H9 (cell line): ENCODE measurements at regions not wholly inside any gene's neighbourhood (a gene's known extent, or its start where the extent isn't known, plus 50 kb on each side); places are given as distances from the start of the nearest gene placed in this dataset.

Source experiments
- DNase-seq: peaks from one replicate; pipeline ENCODE4 v3.0.0-alpha.2; 2017
- H2AFZ ChIP-seq: one replicate; pipeline ENCODE4 v1.6.1; 2013; ENCODE audit warnings: mild to moderate bottlenecking, low read length, control low read depth, moderate library complexity
- H2AK5ac ChIP-seq: 2 replicates; pipeline ENCODE4 v1.6.1; 2013; ENCODE audit warnings: low read length, control low read depth, mixed read lengths; ENCODE audit not compliant: insufficient read length
- H2BK120ac ChIP-seq: one replicate; pipeline ENCODE4 v1.6.1; 2013; ENCODE audit warnings: low read depth, mild to moderate bottlenecking, low read length, control low read depth, inconsistent platforms; ENCODE audit not compliant: poor library complexity, severe bottlenecking
- H2BK12ac ChIP-seq: 2 replicates; pipeline ENCODE4 v1.6.1; 2013; ENCODE audit warnings: low read length, control low read depth, mixed read lengths, low read depth; ENCODE audit not compliant: insufficient read length
- H2BK15ac ChIP-seq: 2 replicates; pipeline ENCODE4 v1.6.1; 2013; ENCODE audit warnings: low read depth, low read length, control low read depth
- H2BK20ac ChIP-seq: one replicate; pipeline ENCODE4 v1.6.1; 2013; ENCODE audit warnings: low read depth, mild to moderate bottlenecking, low read length, control low read depth, inconsistent platforms; ENCODE audit not compliant: poor library complexity, severe bottlenecking
- H2BK5ac ChIP-seq: 2 replicates; pipeline ENCODE4 v1.6.1; 2013; ENCODE audit warnings: low read length, control low read depth, mixed read lengths; ENCODE audit not compliant: insufficient read length
- H3K14ac ChIP-seq: 2 replicates; pipeline ENCODE4 v1.6.1; 2013; ENCODE audit warnings: low read length, control low read depth; ENCODE audit not compliant: insufficient read depth
- H3K18ac ChIP-seq: 2 replicates; pipeline ENCODE4 v1.6.1; 2013; ENCODE audit warnings: low read depth, mild to moderate bottlenecking, mixed read lengths, low read length, control low read depth; ENCODE audit not compliant: insufficient read length
- H3K23ac ChIP-seq: 2 replicates; pipeline ENCODE4 v1.6.1; 2013; ENCODE audit warnings: low read length, control low read depth, mixed read lengths, low read depth; ENCODE audit not compliant: insufficient read length
- H3K23me2 ChIP-seq: 2 replicates; pipeline ENCODE4 v1.6.1; 2013; ENCODE audit warnings: low read depth, mild to moderate bottlenecking, mixed read lengths, low read length, control low read depth; ENCODE audit not compliant: insufficient read length, poor library complexity, severe bottlenecking
- H3K27ac ChIP-seq: 2 replicates; pipeline ENCODE4 v1.5.1; 2013; ENCODE audit warnings: low read length, control low read depth, mixed read lengths, low read depth; ENCODE audit not compliant: insufficient read length
- H3K27me3 ChIP-seq: 2 replicates; pipeline ENCODE4 v1.6.1; 2013; ENCODE audit warnings: low read length, control low read depth, inconsistent platforms; ENCODE audit not compliant: insufficient read depth
- H3K4ac ChIP-seq: 2 replicates; pipeline ENCODE4 v1.6.1; 2013; ENCODE audit warnings: low read depth, mild to moderate bottlenecking, control low read depth, inconsistent platforms, low read length, moderate library complexity
- H3K4me1 ChIP-seq: 2 replicates; pipeline ENCODE4 v1.6.1; 2013; ENCODE audit warnings: low read length, control low read depth, inconsistent platforms; ENCODE audit not compliant: insufficient read depth
- H3K4me2 ChIP-seq: 2 replicates; pipeline ENCODE4 v1.6.1; 2013; ENCODE audit warnings: low read length, control low read depth, mixed read lengths; ENCODE audit not compliant: insufficient read length, insufficient read depth
- H3K56ac ChIP-seq: 2 replicates; pipeline ENCODE4 v1.6.1; 2013; ENCODE audit warnings: low read depth, mild to moderate bottlenecking, mixed read lengths, low read length, control low read depth; ENCODE audit not compliant: insufficient read length
- H3K79me1 ChIP-seq: 2 replicates; pipeline ENCODE4 v1.6.1; 2013; ENCODE audit warnings: low read depth, mild to moderate bottlenecking, moderate library complexity, low read length, control low read depth, inconsistent platforms; ENCODE audit not compliant: insufficient read depth, poor library complexity, severe bottlenecking
- H3K79me2 ChIP-seq: 2 replicates; pipeline ENCODE4 v1.6.1; 2013; ENCODE audit warnings: low read length, control low read depth, inconsistent platforms; ENCODE audit not compliant: insufficient read depth
- H3K9ac ChIP-seq: 2 replicates; pipeline ENCODE4 v1.6.1; 2013; ENCODE audit warnings: low read length, control low read depth, mixed read lengths; ENCODE audit not compliant: insufficient read length; ENCODE audit errors: extremely low read depth
- H3K9me3 ChIP-seq: one replicate; pipeline ENCODE4 v1.6.1; 2013; ENCODE audit warnings: low read depth, low read length, inconsistent platforms; ENCODE audit not compliant: control insufficient read depth
- H3T11ph ChIP-seq: one replicate; pipeline ENCODE4 v1.6.1; 2013; ENCODE audit warnings: mild to moderate bottlenecking, low read length, control low read depth, inconsistent platforms
- H4K20me1 ChIP-seq: one replicate; pipeline ENCODE4 v1.6.1; 2013; ENCODE audit not compliant: control insufficient read depth, insufficient read length, insufficient read depth
- H4K5ac ChIP-seq: 2 replicates; pipeline ENCODE4 v1.6.1; 2013; ENCODE audit warnings: low read depth, mild to moderate bottlenecking, mixed read lengths, low read length, control low read depth; ENCODE audit not compliant: insufficient read length
- H4K8ac ChIP-seq: replicated peaks from 2 replicates; pipeline ENCODE4 v1.6.1; 2013; ENCODE audit warnings: low read length, control low read depth, mixed read lengths, low read depth; ENCODE audit not compliant: insufficient read length
- H4K91ac ChIP-seq: 2 replicates; pipeline ENCODE4 v1.6.1; 2013; ENCODE audit warnings: low read depth, mild to moderate bottlenecking, moderate library complexity, mixed read lengths, low read length, control low read depth; ENCODE audit not compliant: insufficient read length
- H3K27ac Mint-ChIP-seq, 3 experiments: 2 replicates in 2 of 3; 3 replicates in 1 of 3; pipeline ENCODE4 v1.8.0; 2020 to 2021; ENCODE audit warnings: mixed read lengths in 3 of 3, mild to moderate bottlenecking in 1 of 3, moderate library complexity in 1 of 3
- H3K27me3 Mint-ChIP-seq: 2 replicates; pipeline ENCODE4 v1.8.0; 2021; ENCODE audit warnings: low read depth, mild to moderate bottlenecking, moderate library complexity, mixed read lengths
- H3K36me3 Mint-ChIP-seq, 3 experiments: 2 replicates in 2 of 3; 3 replicates in 1 of 3; pipeline ENCODE4 v1.8.0; 2020 to 2021; ENCODE audit warnings: low read depth in 3 of 3, mixed read lengths in 3 of 3; ENCODE audit not compliant: insufficient read depth in 1 of 3
- H3K4me1 Mint-ChIP-seq, 2 experiments: 2 replicates each; pipeline ENCODE4 v1.8.0; 2020; ENCODE audit warnings: mixed read lengths in 2 of 2
- H3K4me3 Mint-ChIP-seq, 2 experiments: 2 replicates in 1 of 2; 3 replicates in 1 of 2; pipeline ENCODE4 v1.8.0; 2020 to 2021; ENCODE audit warnings: mild to moderate bottlenecking in 2 of 2, mixed read lengths in 2 of 2, moderate library complexity in 1 of 2
- H3K9me3 Mint-ChIP-seq, 2 experiments: 2 replicates in 1 of 2; 3 replicates in 1 of 2; pipeline ENCODE4 v1.8.0; 2020; ENCODE audit warnings: mild to moderate bottlenecking in 2 of 2, mixed read lengths in 2 of 2, moderate library complexity in 1 of 2
- CTCF ChIP-seq: fragments of 200-600 bp; sonication (generic); conservative IDR thresholded peaks from 3 replicates; pipeline ENCODE4 v1.8.0; 2021; ENCODE audit warnings: antibody characterized with exemption, mild to moderate bottlenecking
- WGBS: extraction: QIAGEN DNeasy Blood & Tissue Kit; methylation state at CpG from one replicate; pipeline ENCODE4 v1.1.7; 2013; ENCODE audit warnings: missing lambda C conversion rate, low lambda C conversion rate, mixed read lengths; ENCODE audit not compliant: insufficient read length; ENCODE audit errors: extremely low coverage; 5-methylcytosine and 5-hydroxymethylcytosine counted together

GRCh38 chr3:5739299-5739935 is 551.9 kb downstream of the EDEM1 start:
- H3K4me3 Mint-ChIP-seq, result no peak overlapping the region
- H3K14ac ChIP-seq, result no peak overlapping the region
- H3K27me3 ChIP-seq, result no peaks in the 10 kb centered on the region
- H3T11ph ChIP-seq, result no peak overlapping the region
- H3K23ac ChIP-seq, result no peak overlapping the region
- peaks cover 0 to 3% of the 10 kb centered on the region in 2 experiments; a peak in 2 of 4 replicates for H3K4me1 Mint-ChIP-seq
- H2BK12ac ChIP-seq, result no peak overlapping the region
- no peaks in the 10 kb centered on the region for H3K4me1 ChIP-seq
- H2BK5ac ChIP-seq, result no peak overlapping the region
- H3K18ac ChIP-seq, result no peak overlapping the region
- no CpG with 5 or more reads among the region's 3 CpGs for WGBS
- H3K4me2 ChIP-seq, result no peak overlapping the region
- no peak for DNase-seq
- H3K79me1 ChIP-seq, result no peaks in the 10 kb centered on the region
- H3K9me3 Mint-ChIP-seq, result no peaks in the 10 kb centered on the region; a peak in 1 of 5 replicates
- H4K20me1 ChIP-seq, result no peaks in the 10 kb centered on the region
- H2AFZ ChIP-seq, result no peak overlapping the region
- H3K27ac Mint-ChIP-seq, result no peak overlapping the region
- H3K79me2 ChIP-seq, result no peaks in the 10 kb centered on the region
- H3K9me3 ChIP-seq, result no peaks in the 10 kb centered on the region
- no peak overlapping the region for H3K9ac ChIP-seq
- H3K27ac ChIP-seq, result no peak overlapping the region
- H4K8ac ChIP-seq, result no peak overlapping the region
- no peak for TF ChIP-seq CTCF
- H2BK20ac ChIP-seq, result no peak overlapping the region
- H4K5ac ChIP-seq, result no peak overlapping the region
- no peak overlapping the region for H2BK15ac ChIP-seq
- H2AK5ac ChIP-seq, result no peak overlapping the region
- H3K36me3 Mint-ChIP-seq, result no peaks in the 10 kb centered on the region
- H3K4ac ChIP-seq, result no peak overlapping the region
- no peak overlapping the region for H3K56ac ChIP-seq
- H3K27me3 Mint-ChIP-seq, result no peaks in the 10 kb centered on the region
- H3K23me2 ChIP-seq, result no peaks in the 10 kb centered on the region
- no peak overlapping the region for H2BK120ac ChIP-seq
- no peak overlapping the region for H4K91ac ChIP-seq
